MM.1S (cell line): ENCODE measurements at regions not wholly inside any gene's neighbourhood (a gene's known extent, or its start where the extent isn't known, plus 50 kb on each side); places are given as distances from the start of the nearest gene placed in this dataset.

Experiments
- EZH2 ChIP-seq: fragments of 300-600 bp; sonication (generic); optimal IDR thresholded peaks from 2 replicates; pipeline ENCODE3; 2017; ENCODE audit warnings: low read depth, mild to moderate bottlenecking, antibody characterized with exemption, low read length, mixed read lengths
- EZH2phosphoT487 ChIP-seq: fragments of 300-600 bp; sonication (generic); IDR thresholded peaks from 2 replicates; pipeline ENCODE4 v1.6.1; 2018; ENCODE audit warnings: antibody characterized with exemption, low read length

DNA sequence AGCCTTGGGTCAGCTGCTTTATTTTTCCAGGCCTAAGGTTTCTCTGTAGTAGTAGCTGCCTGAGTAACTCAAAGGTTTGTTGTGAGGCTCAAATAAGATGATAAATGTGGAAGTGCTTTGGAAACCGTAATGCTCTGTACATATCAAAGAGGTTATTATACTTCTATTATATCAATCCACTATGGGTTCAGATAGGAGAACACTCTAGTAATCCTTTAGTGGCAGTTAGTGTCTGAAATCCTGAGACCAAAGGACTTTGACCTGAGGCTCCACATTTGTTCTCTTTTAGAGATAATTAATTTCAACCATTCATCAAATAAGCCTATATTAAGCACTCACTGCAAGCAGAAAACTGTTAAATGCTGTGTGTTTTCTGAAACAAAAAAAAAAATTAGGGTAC, 128.6 kb upstream of the BCL6 start:
- no peak for TF ChIP-seq EZH2
- TF ChIP-seq EZH2phosphoT487 = no peak
